OCI-LY7 (cell line): ENCODE measurements at regions not wholly inside any gene's neighbourhood (a gene's known extent, or its start where the extent isn't known, plus 50 kb on each side); places are given as distances from the start of the nearest gene placed in this dataset.

Source experiments
- BruUV-seq: library from RNA; stranded (reverse); fragments of 400-500 nt; replicated peaks from 2 replicates; lab custom pipeline; 2021; lab: Mats Ljungman, UMichigan
- CTCF ChIA-PET: fragments of 300-600 bp; sonication (Branson Sonifier 250); formaldehyde crosslinking; loops from one replicate; lab custom pipeline; 2022; ENCODE audit warnings: antibody characterized with exemption; ENCODE audit not compliant: unreplicated experiment; lab: Charles Lee
- POLR2A ChIA-PET: fragments of 300-600 bp; sonication (Branson Sonifier 250); formaldehyde crosslinking; loops from one replicate; lab custom pipeline; 2022; ENCODE audit warnings: antibody characterized with exemption; lab: Charles Lee
- DNase-seq: peaks from one replicate; pipeline ENCODE4 v3.0.0-alpha.2; 2015; ENCODE audit warnings: low spot score
- H2AFZ ChIP-seq: fragments of 200-600 bp; sonication (generic), shearing (Covaris generic); 2 replicates; pipeline ENCODE4 v1.6.1; 2014; ENCODE audit warnings: mild to moderate bottlenecking, antibody characterized with exemption, low read length, moderate library complexity
- H3K27ac ChIP-seq: fragments of 200-600 bp; sonication (generic); 2 replicates; pipeline ENCODE4 v1.5.1; 2014; ENCODE audit warnings: mixed run types, low read depth, mild to moderate bottlenecking, moderate library complexity, low read length, inconsistent platforms; ENCODE audit not compliant: poor library complexity, severe bottlenecking
- H3K36me3 ChIP-seq: fragments of 200-600 bp; sonication (generic); 2 replicates; pipeline ENCODE4 v1.6.1; 2014; ENCODE audit warnings: mild to moderate bottlenecking, antibody characterized with exemption, low read length, moderate library complexity, mixed read lengths; ENCODE audit not compliant: insufficient read depth
- H3K4me1 ChIP-seq: fragments of 200-600 bp; sonication (generic); 2 replicates; pipeline ENCODE4 v1.5.1; 2014; ENCODE audit warnings: mild to moderate bottlenecking, low read length; ENCODE audit not compliant: insufficient read depth, poor library complexity, severe bottlenecking
- H3K4me2 ChIP-seq: fragments of 200-600 bp; sonication (generic); 2 replicates; pipeline ENCODE4 v1.6.1; 2014; ENCODE audit warnings: mild to moderate bottlenecking, low read length
- H3K4me3 ChIP-seq: fragments of 200-600 bp; sonication (generic); 2 replicates; pipeline ENCODE4 v1.5.1; 2014; ENCODE audit warnings: mild to moderate bottlenecking, low read depth, low read length; ENCODE audit not compliant: poor library complexity, severe bottlenecking
- H3K79me2 ChIP-seq: fragments of 200-600 bp; sonication (generic); 2 replicates; pipeline ENCODE4 v1.6.1; 2016; ENCODE audit warnings: low read depth, mild to moderate bottlenecking, low read length, moderate library complexity, mixed read lengths; ENCODE audit not compliant: insufficient read depth
- H3K9me2 ChIP-seq: fragments of 200-600 bp; sonication (generic); 2 replicates; pipeline ENCODE4 v1.6.1; 2016; ENCODE audit warnings: mild to moderate bottlenecking, low read length, mixed read lengths; ENCODE audit not compliant: insufficient read depth
- H3K9me3 ChIP-seq: fragments of 200-600 bp; sonication (generic); 2 replicates; pipeline ENCODE4 v1.6.1; 2014; ENCODE audit warnings: mild to moderate bottlenecking, mixed run types, low read length, mixed read lengths
- H4K20me1 ChIP-seq: fragments of 200-600 bp; sonication (generic); 2 replicates; pipeline ENCODE4 v1.6.1; 2014; ENCODE audit warnings: mild to moderate bottlenecking, antibody characterized with exemption, low read length, moderate library complexity, mixed read lengths; ENCODE audit not compliant: insufficient read depth
- CTCF ChIP-seq: fragments of 200-600 bp; sonication (generic); conservative IDR thresholded peaks from 2 replicates; pipeline ENCODE4 v1.5.1; 2014; ENCODE audit warnings: mild to moderate bottlenecking, antibody characterized with exemption, low read length, moderate library complexity, mixed read lengths
- EZH2phosphoT487 ChIP-seq: fragments of 200-600 bp; sonication (generic); IDR thresholded peaks from 2 replicates; pipeline ENCODE4 v1.6.1; 2018; ENCODE audit warnings: low read depth, borderline replicate concordance, mild to moderate bottlenecking, mixed run types, antibody characterized with exemption, low read length, moderate library complexity, mixed read lengths
- intact Hi-C: fragments of 100-400 bp; cut with micrococcal nuclease; formaldehyde crosslinking; loops from one replicate; pipeline ENCODE4 v1.10.0; 2022; ENCODE audit not compliant: unreplicated experiment

- BruUV-seq: no TSS peak
- POLR2A ChIA-PET: no interaction called here
- no peaks in the 10 kb centered on the region for H4K20me1 ChIP-seq
- H3K36me3 ChIP-seq: no peaks in the 10 kb centered on the region
- TF ChIP-seq EZH2phosphoT487 (no peak), CTCF (no peak)
- no peak for DNase-seq
- no peak overlapping the region for H3K4me2 ChIP-seq
- CTCF ChIA-PET: no interaction called here
- no peaks in the 10 kb centered on the region for H3K9me2 ChIP-seq
- no peak overlapping the region for H3K4me3 ChIP-seq
- no peak overlapping the region for H2AFZ ChIP-seq
- H3K79me2 ChIP-seq: no peaks in the 10 kb centered on the region
- H3K9me3 ChIP-seq: no peaks in the 10 kb centered on the region
- H3K4me1 ChIP-seq: no peaks in the 10 kb centered on the region
- no peak overlapping the region for H3K27ac ChIP-seq
- intact Hi-C loops: no loop called here
Measured at GRCh38 chr17:72063262-72063661, 57.6 kb upstream of the SOX9 start.

- no peak for DNase-seq
- Histone ChIP-seq H4K20me1 (no peaks in the 10 kb centered on the region), H3K4me3 (no peak overlapping the region), H3K4me2 (no peak overlapping the region), H2AFZ (no peak overlapping the region), H3K4me1 (no peaks in the 10 kb centered on the region), H3K79me2 (no peaks in the 10 kb centered on the region), H3K27ac (no peak overlapping the region), H3K9me3 (no peaks in the 10 kb centered on the region), H3K36me3 (no peaks in the 10 kb centered on the region), H3K9me2 (no peaks in the 10 kb centered on the region)
- CTCF ChIA-PET: no interaction called here
- TF ChIP-seq EZH2phosphoT487 (no peak), CTCF (no peak)
- intact Hi-C loops: no loop called here
- POLR2A ChIA-PET: no interaction called here
- BruUV-seq: no TSS peak
Measured at GRCh38 chr17:72063756-72064450, 56.9 kb upstream of the SOX9 start.

- Histone ChIP-seq H3K4me3 (no peak overlapping the region), H3K4me2 (no peak overlapping the region), H3K9me3 (no peaks in the 10 kb centered on the region), H3K27ac (no peak overlapping the region), H3K79me2 (no peaks in the 10 kb centered on the region), H3K36me3 (no peaks in the 10 kb centered on the region), H2AFZ (no peak overlapping the region), H3K9me2 (no peaks in the 10 kb centered on the region), H4K20me1 (no peaks in the 10 kb centered on the region), H3K4me1 (no peaks in the 10 kb centered on the region)
- CTCF ChIA-PET: no interaction called here
- POLR2A ChIA-PET: no interaction called here
- DNase-seq: no peak
- intact Hi-C loops: no loop called here
- TF ChIP-seq CTCF: no peak
- no peak for TF ChIP-seq EZH2phosphoT487
- BruUV-seq: no TSS peak
Measured at GRCh38 chr17:72064606-72065193, 56.1 kb upstream of the SOX9 start.
